ENCODE measurements at regions not wholly inside any gene's neighbourhood (a gene's known extent, or its start where the extent isn't known, plus 50 kb on each side); places are given as distances from the start of the nearest gene placed in this dataset.

- Histone ChIP-seq H3K27ac (ENCODE audit: low read depth, low read length) (no peak overlapping the region), H3K36me3 (ENCODE audit: control insufficient read depth in 1 of 2, insufficient read depth in 2 of 2, low read length in 2 of 2) (no peaks in the 10 kb centered on the region), H2AFZ (ENCODE audit: low read depth, low read length, poor library complexity, severe bottlenecking) (no peak overlapping the region), H3K27me3 (ENCODE audit: insufficient read depth, low read length) (peaks cover 46% of the 10 kb centered on the region), H3K79me2 (ENCODE audit: insufficient read depth, low read length) (no peaks in the 10 kb centered on the region), H3K4me3 (replicated peaks in 1 of 2; ENCODE audit: low read depth in 1 of 2, low read length in 2 of 2) (no peak overlapping the region), H3K9ac (ENCODE audit: low read length) (no peak overlapping the region), H3K4me1 (ENCODE audit: control insufficient read depth in 1 of 2, insufficient read depth in 2 of 2, low read length in 2 of 2) (peaks cover 0 to 9% of the 10 kb centered on the region in 2 experiments; a peak in 1 of 4 replicates), H3K4me2 (ENCODE audit: low read length) (no peak overlapping the region), H4K20me1 (ENCODE audit: insufficient read depth) (no peaks in the 10 kb centered on the region), H3K9me2 (ENCODE audit: insufficient read depth) (no peaks in the 10 kb centered on the region), H3K9me3 (ENCODE audit: control insufficient read depth in 1 of 2, insufficient read depth in 1 of 2, low read depth in 1 of 2, low read length in 2 of 2) (no peaks in the 10 kb centered on the region)
- TF ChIP-seq POLR2AphosphoS5 (IDR thresholded peaks at IDR 0.05; ENCODE audit: low read depth, low read length) = no peak
- ATAC-seq (no peak), DNase-seq (ENCODE audit: low read depth, low spot score) (no peak)
- ChIA-PET RAD21 (ENCODE audit: low non-redundant PET in 1 of 2, low total read pairs in 2 of 2, uncharacterized antibody in 2 of 2, unreplicated experiment in 2 of 2) (no interaction called here), CTCF (no interaction called here), POLR2A (no interaction called here)
- BruUV-seq (replicated peaks) = no TSS peak
- intact Hi-C loops (cut with micrococcal nuclease) = no loop called here
Measured at GRCh38 chr1:243921111-243921510, 71.1 kb upstream of the AKT3 start.

GRCh38 chr1:243917863-243918565, 68.0 kb upstream of the AKT3 start:
- POLR2A ChIA-PET = no interaction called here
- H3K4me2 ChIP-seq (ENCODE audit: low read length) = no peak overlapping the region
- no TSS peak for BruUV-seq (replicated peaks)

More at GRCh38 chr1:243917863-243918565, 68.0 kb upstream of the AKT3 start:
- Histone ChIP-seq H3K9me3 (ENCODE audit: control insufficient read depth in 1 of 2, insufficient read depth in 1 of 2, low read depth in 1 of 2, low read length in 2 of 2) (no peaks in the 10 kb centered on the region), H3K9me2 (ENCODE audit: insufficient read depth) (no peaks in the 10 kb centered on the region), H4K20me1 (ENCODE audit: insufficient read depth) (no peaks in the 10 kb centered on the region), H3K4me3 (replicated peaks in 1 of 2; ENCODE audit: low read depth in 1 of 2, low read length in 2 of 2) (no peak overlapping the region), H3K27me3 (ENCODE audit: insufficient read depth, low read length) (peaks cover 52% of the 10 kb centered on the region), H3K4me1 (ENCODE audit: control insufficient read depth in 1 of 2, insufficient read depth in 2 of 2, low read length in 2 of 2) (no peaks in the 10 kb centered on the region), H3K9ac (ENCODE audit: low read length) (no peak overlapping the region), H2AFZ (ENCODE audit: low read depth, low read length, poor library complexity, severe bottlenecking) (no peak overlapping the region), H3K36me3 (ENCODE audit: control insufficient read depth in 1 of 2, insufficient read depth in 2 of 2, low read length in 2 of 2) (no peaks in the 10 kb centered on the region), H3K79me2 (ENCODE audit: insufficient read depth, low read length) (no peaks in the 10 kb centered on the region), H3K27ac (ENCODE audit: low read depth, low read length) (no peak overlapping the region)
- no peak for DNase-seq (ENCODE audit: low read depth, low spot score)
- ChIA-PET CTCF (no interaction called here), RAD21 (ENCODE audit: low non-redundant PET in 1 of 2, low total read pairs in 2 of 2, uncharacterized antibody in 2 of 2, unreplicated experiment in 2 of 2) (no interaction called here)
- intact Hi-C loops (cut with micrococcal nuclease) = no loop called here
- TF ChIP-seq, protein P1, sequence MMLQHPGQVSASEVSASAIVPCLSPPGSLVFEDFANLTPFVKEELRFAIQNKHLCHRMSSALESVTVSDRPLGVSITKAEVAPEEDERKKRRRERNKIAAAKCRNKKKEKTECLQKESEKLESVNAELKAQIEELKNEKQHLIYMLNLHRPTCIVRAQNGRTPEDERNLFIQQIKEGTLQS (IDR thresholded peaks at IDR 0.05) = no peak
- no peak for ATAC-seq
